ENCODE measurements at regions not wholly inside any gene's neighbourhood (a gene's known extent, or its start where the extent isn't known, plus 50 kb on each side); places are given as distances from the start of the nearest gene placed in this dataset.

- no peaks in the 10 kb centered on the region for H3K36me3 ChIP-seq
- H3K27ac ChIP-seq = no peak overlapping the region
- no peaks in the 10 kb centered on the region for H3K9me3 ChIP-seq
- no peak for DNase-seq
- H3K4me3 ChIP-seq = no peak overlapping the region
- no peaks in the 10 kb centered on the region for H3K4me1 ChIP-seq
- TF ChIP-seq POLR2A (IDR thresholded peaks at IDR 0.05) (no peak), CTCF (IDR thresholded peaks at IDR 0.05) (no peak)
- H3K27me3 ChIP-seq = no peaks in the 10 kb centered on the region
- intact Hi-C loops (cut with DNase I; ENCODE audit: low total_unique reads) = no loop called here
These were observed 78.0 kb upstream of the ELMO1 start for GRCh38 chr7:37526623-37527022.

GRCh38 chr7:37527109-37527508 is 78.4 kb upstream of the ELMO1 start:
- Histone ChIP-seq H3K4me3 (no peak overlapping the region), H3K27me3 (no peaks in the 10 kb centered on the region), H3K36me3 (no peaks in the 10 kb centered on the region), H3K9me3 (no peaks in the 10 kb centered on the region), H3K27ac (no peak overlapping the region), H3K4me1 (no peaks in the 10 kb centered on the region)
- intact Hi-C loops (cut with DNase I; ENCODE audit: low total_unique reads) = no loop called here
- no peak for DNase-seq
- TF ChIP-seq POLR2A (IDR thresholded peaks at IDR 0.05) = no peak
- TF ChIP-seq CTCF (IDR thresholded peaks at IDR 0.05) = no peak

GRCh38 chr7:37531225-37531624 is 82.6 kb upstream of the ELMO1 start:
- Histone ChIP-seq H3K36me3 (no peaks in the 10 kb centered on the region), H3K4me3 (no peak overlapping the region), H3K4me1 (no peaks in the 10 kb centered on the region), H3K27me3 (no peaks in the 10 kb centered on the region), H3K9me3 (no peaks in the 10 kb centered on the region), H3K27ac (no peak overlapping the region)
- no peak for DNase-seq
- intact Hi-C loops (cut with DNase I; ENCODE audit: low total_unique reads) = no loop called here
- no peak for TF ChIP-seq POLR2A (IDR thresholded peaks at IDR 0.05)
- no peak for TF ChIP-seq CTCF (IDR thresholded peaks at IDR 0.05)

- no peak overlapping the region for H3K27ac ChIP-seq
- no peaks in the 10 kb centered on the region for H3K27me3 ChIP-seq
These were observed 84.0 kb upstream of the ELMO1 start for GRCh38 chr7:37532636-37533035.

More at GRCh38 chr7:37532636-37533035, 84.0 kb upstream of the ELMO1 start:
- intact Hi-C loops (cut with DNase I; ENCODE audit: low total_unique reads) = no loop called here
- Histone ChIP-seq H3K9me3 (no peaks in the 10 kb centered on the region), H3K4me3 (no peak overlapping the region), H3K4me1 (no peaks in the 10 kb centered on the region), H3K36me3 (no peaks in the 10 kb centered on the region)
- no peak for DNase-seq
- TF ChIP-seq CTCF (IDR thresholded peaks at IDR 0.05) (no peak), POLR2A (IDR thresholded peaks at IDR 0.05) (no peak)

Measured in uterus (tissue), 3 donors.